Activated naive CD4-positive, alpha-beta T cell treated with Interleukin-2 at 50 U/mL for 16 hours (primary cell): ENCODE measurements at regions not wholly inside any gene's neighbourhood (a gene's known extent, or its start where the extent isn't known, plus 50 kb on each side); places are given as distances from the start of the nearest gene placed in this dataset.
A peak's percentile ranks its signal among the peaks of the same experiment; 100 is the strongest.

Experiments used
- DNase-seq: peaks from one replicate; pipeline ENCODE4 v3.0.0-alpha.2; 2020

GRCh38 chr17:77493901-77494663 lies 353.3 kb downstream of the SEC14L1 start:
- no peak for DNase-seq

GRCh38 chr17:77494664-77495435 lies 354.1 kb downstream of the SEC14L1 start:
- peak; percentile 79 for DNase-seq

- no peak for DNase-seq
Measured at GRCh38 chr17:77495575-77495974, 354.8 kb downstream of the SEC14L1 start.

GRCh38 chr17:77496401-77496801 lies 355.6 kb downstream of the SEC14L1 start:
- DNase-seq, result no peak

- no peak for DNase-seq
Measured at GRCh38 chr17:77496831-77497577, 356.2 kb downstream of the SEC14L1 start.

GRCh38 chr17:77497578-77497934 lies 356.8 kb downstream of the SEC14L1 start:
- DNase-seq, result no peak

GRCh38 chr17:77498091-77498741 lies 357.4 kb downstream of the SEC14L1 start:
- DNase-seq, result no peak

- DNase-seq, result no peak
Measured at GRCh38 chr17:77498791-77499698, 358.3 kb downstream of the SEC14L1 start.

- no peak for DNase-seq
Measured at GRCh38 chr17:77499699-77500435, 359.1 kb downstream of the SEC14L1 start.

- peak; percentile 30 for DNase-seq
Measured at GRCh38 chr17:77501101-77501566, 360.4 kb downstream of the SEC14L1 start.

GRCh38 chr17:77501751-77502625 lies 361.2 kb downstream of the SEC14L1 start:
- no peak for DNase-seq

- no peak for DNase-seq
Measured at GRCh38 chr17:77502626-77503292, 362.0 kb downstream of the SEC14L1 start.

- no peak for DNase-seq
Measured at GRCh38 chr17:77503293-77503655, 362.5 kb downstream of the SEC14L1 start.

GRCh38 chr17:77503916-77504651 lies 363.3 kb downstream of the SEC14L1 start:
- no peak for DNase-seq

- no peak for DNase-seq
Measured at GRCh38 chr17:77504652-77505155, 363.9 kb downstream of the SEC14L1 start.

- DNase-seq, result no peak
Measured at GRCh38 chr17:77505181-77505639, 364.4 kb downstream of the SEC14L1 start.

- DNase-seq, result no peak
Measured at GRCh38 chr17:77506371-77506991, 365.7 kb downstream of the SEC14L1 start.
